HFFc6 (cell line): ENCODE measurements at regions not wholly inside any gene's neighbourhood (a gene's known extent, or its start where the extent isn't known, plus 50 kb on each side); places are given as distances from the start of the nearest gene placed in this dataset.
"Not testable (repeated sequence)": the region's sequence is repeated elsewhere in the genome, so short reads cannot be mapped to it uniquely, and the experiment has no call there.

Experiments used
- DNase-seq: peaks from one replicate; pipeline ENCODE4 v3.0.0-alpha.2; 2018
- H3K27ac Mint-ChIP-seq: 2 replicates; pipeline ENCODE4 v1.8.0; 2020; ENCODE audit warnings: mild to moderate bottlenecking, mixed read lengths
- H3K27me3 Mint-ChIP-seq: 2 replicates; pipeline ENCODE4 v1.8.0; 2021; ENCODE audit warnings: mild to moderate bottlenecking, moderate library complexity, mixed read lengths; ENCODE audit not compliant: insufficient read depth
- H3K36me3 Mint-ChIP-seq: 2 replicates; pipeline ENCODE4 v1.8.0; 2021; ENCODE audit warnings: low read depth, mixed read lengths
- H3K4me1 Mint-ChIP-seq: 2 replicates; pipeline ENCODE4 v1.8.0; 2020; ENCODE audit warnings: low read depth, mixed read lengths
- H3K4me3 Mint-ChIP-seq: 2 replicates; pipeline ENCODE4 v1.8.0; 2020; ENCODE audit warnings: mild to moderate bottlenecking, moderate library complexity, mixed read lengths
- H3K9me3 Mint-ChIP-seq: 2 replicates; pipeline ENCODE4 v1.8.0; 2020; ENCODE audit warnings: mild to moderate bottlenecking, mixed read lengths
- CTCF ChIP-seq: fragments of 200-600 bp; sonication (generic); IDR thresholded peaks from 2 replicates; pipeline ENCODE4 v1.5.0; 2021; ENCODE audit warnings: antibody characterized with exemption, mild to moderate bottlenecking

- H3K27ac Mint-ChIP-seq, result peak overlapping the region; percentile 2; the same call in 1 of the 2 replicates
- no peak for DNase-seq
- H3K4me3 Mint-ChIP-seq, result no peak overlapping the region
- H3K9me3 Mint-ChIP-seq, result no peaks in the 10 kb centered on the region
- no peak for TF ChIP-seq CTCF
- H3K4me1 Mint-ChIP-seq, result peaks cover 13% of the 10 kb centered on the region
- H3K27me3 Mint-ChIP-seq, result peaks cover 3% of the 10 kb centered on the region; the same call in 1 of the 2 replicates
- no peaks in the 10 kb centered on the region; the same call in 1 of the 2 replicates for H3K36me3 Mint-ChIP-seq
These were observed 142.4 kb downstream of the ZFP64 start for GRCh38 chr20:52049001-52049731.

- no peak overlapping the region for H3K4me3 Mint-ChIP-seq
- H3K9me3 Mint-ChIP-seq, result no peaks in the 10 kb centered on the region
- peaks cover 13% of the 10 kb centered on the region for H3K4me1 Mint-ChIP-seq
- DNase-seq, result no peak
- H3K27me3 Mint-ChIP-seq, result peaks cover 3% of the 10 kb centered on the region; the same call in 1 of the 2 replicates
- H3K27ac Mint-ChIP-seq, result no peak overlapping the region
- no peak for TF ChIP-seq CTCF
- no peaks in the 10 kb centered on the region for H3K36me3 Mint-ChIP-seq
These were observed 143.5 kb downstream of the ZFP64 start for GRCh38 chr20:52047811-52048764.

GRCh38 chr20:52041966-52042365, 149.6 kb downstream of the ZFP64 start:
- no peaks in the 10 kb centered on the region for H3K9me3 Mint-ChIP-seq
- TF ChIP-seq CTCF, result no peak
- H3K4me1 Mint-ChIP-seq, result no peaks in the 10 kb centered on the region
- H3K36me3 Mint-ChIP-seq, result no peaks in the 10 kb centered on the region
- H3K27me3 Mint-ChIP-seq, result peaks cover 5% of the 10 kb centered on the region
- no peak overlapping the region for H3K27ac Mint-ChIP-seq
- DNase-seq, result no peak
- no peak overlapping the region for H3K4me3 Mint-ChIP-seq

GRCh38 chr20:52039790-52040189, 151.8 kb downstream of the ZFP64 start:
- Mint-ChIP-seq H3K4me3 (no peak overlapping the region), H3K4me1 (no peaks in the 10 kb centered on the region), H3K27me3 (peaks cover 5% of the 10 kb centered on the region; the same call in 1 of the 2 replicates), H3K9me3 (no peaks in the 10 kb centered on the region), H3K36me3 (no peaks in the 10 kb centered on the region), H3K27ac (no peak overlapping the region)
- DNase-seq, result no peak
- no peak for TF ChIP-seq CTCF

- H3K4me3 Mint-ChIP-seq, DNase-seq, H3K9me3 Mint-ChIP-seq, H3K36me3 Mint-ChIP-seq, H3K4me1 Mint-ChIP-seq, H3K27me3 Mint-ChIP-seq, H3K27ac Mint-ChIP-seq: not testable (repeated sequence)
These were observed 152.9 kb downstream of the ZFP64 start for GRCh38 chr20:52038632-52039031.

- no peaks in the 10 kb centered on the region for H3K9me3 Mint-ChIP-seq
- H3K4me3 Mint-ChIP-seq, result no peak overlapping the region
- H3K27ac Mint-ChIP-seq, result no peak overlapping the region
- no peak for DNase-seq
- H3K4me1 Mint-ChIP-seq, result peaks cover 10% of the 10 kb centered on the region
- peaks cover 5% of the 10 kb centered on the region; the same call in 1 of the 2 replicates for H3K27me3 Mint-ChIP-seq
- no peak for TF ChIP-seq CTCF
- H3K36me3 Mint-ChIP-seq, result no peaks in the 10 kb centered on the region
These were observed 154.2 kb downstream of the ZFP64 start for GRCh38 chr20:52037370-52037769.
